ENCODE measurements at regions not wholly inside any gene's neighbourhood (a gene's known extent, or its start where the extent isn't known, plus 50 kb on each side); places are given as distances from the start of the nearest gene placed in this dataset.

DNA sequence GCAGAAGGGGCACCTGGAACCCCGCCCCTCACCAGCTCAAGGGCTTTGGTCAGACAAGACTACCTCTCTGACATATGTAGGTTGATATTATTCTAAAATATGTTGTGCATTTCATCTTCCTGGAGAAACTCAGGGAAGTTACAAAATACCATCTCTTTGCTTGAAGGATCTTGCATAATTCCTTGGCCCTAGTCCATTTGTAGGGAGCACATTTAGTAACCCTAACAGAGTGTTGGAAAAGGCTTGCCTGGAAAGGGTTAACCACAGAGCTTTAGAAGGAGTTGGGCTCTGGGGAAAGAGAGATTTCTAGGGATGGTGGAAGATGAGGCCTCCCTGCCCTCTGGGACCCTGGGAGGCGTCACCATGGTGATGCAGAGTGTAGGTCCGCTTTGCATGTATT, 143.0 kb upstream of the SLC1A4 start:
- Histone ChIP-seq H3K36me3 (no peaks in the 10 kb centered on the region), H3K4me1 (peaks cover 0 to 5% (median 0%) of the 10 kb centered on the region in 3 donors), H3K27me3 (no peaks in the 10 kb centered on the region), H3K9me3 (no peaks in the 10 kb centered on the region), H3K4me3 (no peak overlapping the region), H3K27ac (no peak overlapping the region)
- no peak for FAIRE-seq
- intact Hi-C loops (cut with DNase I), result no loop called here
- ATAC-seq, result no peak
- TF ChIP-seq, protein P1, sequence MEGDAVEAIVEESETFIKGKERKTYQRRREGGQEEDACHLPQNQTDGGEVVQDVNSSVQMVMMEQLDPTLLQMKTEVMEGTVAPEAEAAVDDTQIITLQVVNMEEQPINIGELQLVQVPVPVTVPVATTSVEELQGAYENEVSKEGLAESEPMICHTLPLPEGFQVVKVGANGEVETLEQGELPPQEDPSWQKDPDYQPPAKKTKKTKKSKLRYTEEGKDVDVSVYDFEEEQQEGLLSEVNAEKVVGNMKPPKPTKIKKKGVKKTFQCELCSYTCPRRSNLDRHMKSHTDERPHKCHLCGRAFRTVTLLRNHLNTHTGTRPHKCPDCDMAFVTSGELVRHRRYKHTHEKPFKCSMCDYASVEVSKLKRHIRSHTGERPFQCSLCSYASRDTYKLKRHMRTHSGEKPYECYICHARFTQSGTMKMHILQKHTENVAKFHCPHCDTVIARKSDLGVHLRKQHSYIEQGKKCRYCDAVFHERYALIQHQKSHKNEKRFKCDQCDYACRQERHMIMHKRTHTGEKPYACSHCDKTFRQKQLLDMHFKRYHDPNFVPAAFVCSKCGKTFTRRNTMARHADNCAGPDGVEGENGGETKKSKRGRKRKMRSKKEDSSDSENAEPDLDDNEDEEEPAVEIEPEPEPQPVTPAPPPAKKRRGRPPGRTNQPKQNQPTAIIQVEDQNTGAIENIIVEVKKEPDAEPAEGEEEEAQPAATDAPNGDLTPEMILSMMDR (IDR thresholded peaks at IDR 0.05), result no peak
- WGBS, 2 donors, result 87 to 95% methylated on average over 3 of the region's 3 CpGs
- DNase-seq, result no peak

DNA sequence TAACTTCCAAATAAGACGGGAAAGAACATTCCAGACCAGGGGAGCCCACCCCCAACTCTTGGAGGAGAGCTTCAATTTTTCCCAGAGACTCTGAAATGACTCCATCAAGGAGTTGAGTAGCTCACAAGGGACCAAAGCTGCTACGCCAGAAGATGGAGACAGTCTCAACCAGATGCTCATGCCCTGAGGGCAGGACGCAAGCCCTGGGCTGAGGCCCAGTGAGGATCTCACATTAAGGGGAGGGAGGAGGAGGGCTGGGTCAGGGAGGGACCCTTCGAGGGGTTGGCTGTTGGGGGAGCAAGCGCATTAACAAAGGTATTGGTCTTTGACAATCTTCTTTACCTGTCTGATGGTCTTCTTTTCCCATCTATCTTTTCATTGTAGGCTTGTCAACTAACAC, 141.3 kb upstream of the SLC1A4 start:
- DNase-seq, result no peak
- Histone ChIP-seq H3K36me3 (no peaks in the 10 kb centered on the region), H3K4me3 (no peak overlapping the region), H3K27me3 (no peaks in the 10 kb centered on the region), H3K27ac (no peak overlapping the region), H3K9me3 (no peaks in the 10 kb centered on the region), H3K4me1 (peaks cover 0 to 5% (median 0%) of the 10 kb centered on the region in 3 donors)
- 80 to 89% methylated on average over 5 of the region's 5 CpGs for WGBS, 2 donors
- intact Hi-C loops (cut with DNase I), result no loop called here
- ATAC-seq, result no peak
- no peak for FAIRE-seq
- TF ChIP-seq, protein P1 (IDR thresholded peaks at IDR 0.05), result no peak

DNA sequence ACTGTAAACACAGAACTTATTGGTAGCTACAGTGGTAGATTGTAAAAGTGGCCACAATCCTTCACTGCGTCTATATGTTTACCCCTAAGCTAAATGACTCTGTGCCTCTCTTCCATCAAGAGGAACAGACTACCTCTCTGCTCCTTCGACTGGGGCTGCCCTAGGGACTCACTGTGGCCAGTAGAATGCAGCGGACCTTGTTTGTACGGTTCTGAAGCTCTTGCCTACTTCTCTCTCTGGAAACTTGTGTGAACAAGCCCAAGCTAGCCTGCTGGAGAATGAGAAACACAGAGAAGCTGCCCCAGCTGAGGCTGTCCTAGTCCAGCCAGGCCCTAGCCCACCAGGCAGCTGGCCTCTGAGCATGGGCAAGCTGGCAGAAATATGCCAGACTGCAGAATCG, 140.8 kb upstream of the SLC1A4 start:
- Histone ChIP-seq H3K36me3 (no peaks in the 10 kb centered on the region), H3K27me3 (no peaks in the 10 kb centered on the region), H3K4me3 (no peak overlapping the region), H3K9me3 (no peaks in the 10 kb centered on the region), H3K4me1 (peaks cover 0 to 5% (median 0%) of the 10 kb centered on the region in 3 donors), H3K27ac (no peak overlapping the region)
- FAIRE-seq, result no peak
- no peak for ATAC-seq
- 87 to 90% methylated on average over 5 of the region's 5 CpGs for WGBS, 2 donors
- DNase-seq, result no peak
- TF ChIP-seq, protein P1 (IDR thresholded peaks at IDR 0.05), result no peak
- intact Hi-C loops (cut with DNase I), result no loop called here

DNA sequence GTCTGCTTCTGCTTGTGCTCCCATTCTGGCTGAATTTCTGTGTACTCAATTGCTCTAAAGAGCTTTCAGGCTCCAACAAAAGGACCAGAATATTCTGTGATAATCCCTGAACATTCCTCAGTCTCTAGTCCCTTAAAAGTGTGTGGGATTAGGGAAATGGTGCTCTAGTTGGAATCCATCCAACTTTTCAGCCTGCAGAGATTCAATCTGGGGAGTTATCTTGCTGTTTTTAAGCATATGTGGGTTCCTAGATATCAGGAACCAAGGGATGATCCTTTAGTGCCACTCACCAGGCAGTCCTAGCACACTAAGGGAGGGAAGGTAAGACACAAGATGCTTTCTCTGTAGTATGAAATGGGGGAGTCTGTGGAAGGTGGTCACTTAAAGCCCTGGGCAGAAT, 140.3 kb upstream of the SLC1A4 start:
- no peak overlapping the region for H3K4me3 ChIP-seq
- ATAC-seq (no peak), FAIRE-seq (no peak), DNase-seq (no peak)
- H3K27ac ChIP-seq, result no peak overlapping the region
- intact Hi-C loops (cut with DNase I), result no loop called here
- no peaks in the 10 kb centered on the region for H3K36me3 ChIP-seq
- H3K9me3 ChIP-seq, result no peaks in the 10 kb centered on the region
- peaks cover 0 to 6% (median 0%) of the 10 kb centered on the region in 3 donors for H3K4me1 ChIP-seq
- TF ChIP-seq, protein P1 (IDR thresholded peaks at IDR 0.05), result no peak
- H3K27me3 ChIP-seq, result no peaks in the 10 kb centered on the region

DNA sequence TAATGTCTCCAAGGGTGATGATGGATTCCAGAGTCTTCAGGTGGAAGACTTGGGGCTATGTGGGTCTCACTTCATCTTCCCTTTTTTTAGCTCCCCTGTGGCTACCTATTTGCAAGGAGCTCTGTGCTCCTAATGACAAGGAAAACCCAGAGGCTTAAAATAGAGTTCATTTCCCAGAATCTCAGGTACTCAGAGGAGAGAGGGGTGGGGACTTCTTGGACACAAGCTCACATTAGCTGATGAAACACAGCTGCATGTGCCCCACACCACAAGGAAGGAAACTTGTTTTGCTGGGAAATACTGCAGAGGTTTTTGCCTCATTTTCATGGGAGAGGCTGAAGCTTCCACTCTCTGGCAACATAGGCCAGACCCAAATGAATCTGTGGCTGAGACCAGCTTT, 138.6 kb upstream of the SLC1A4 start:
- intact Hi-C loops (cut with DNase I), result no loop called here
- ATAC-seq (peak in 2 of 4 donors; percentile 15 to 33), FAIRE-seq (no peak), DNase-seq (no peak)
- TF ChIP-seq, protein P1 (IDR thresholded peaks at IDR 0.05), result no peak
- no peak overlapping the region for H3K27ac ChIP-seq
- H3K36me3 ChIP-seq, result no peaks in the 10 kb centered on the region
- H3K9me3 ChIP-seq, result no peaks in the 10 kb centered on the region
- H3K4me3 ChIP-seq, result no peak overlapping the region
- H3K27me3 ChIP-seq, result no peaks in the 10 kb centered on the region
- H3K4me1 ChIP-seq, result peaks cover 0 to 8% (median 0%) of the 10 kb centered on the region in 3 donors

All from pancreas (tissue), 10 donors.